AG09319 (cell line): ENCODE measurements at regions not wholly inside any gene's neighbourhood (a gene's known extent, or its start where the extent isn't known, plus 50 kb on each side); places are given as distances from the start of the nearest gene placed in this dataset.

ENCODE experiments used
- DNase-seq: peaks from one replicate; pipeline ENCODE4 v3.0.0-alpha.2; 2010; ENCODE audit warnings: low read depth; ENCODE audit errors: extremely low read depth
- TF ChIP-seq, protein P1 (sequence below): IDR thresholded peaks from 2 replicates; pipeline ENCODE4 v1.5.1; 2011; ENCODE audit warnings: low read depth, mild to moderate bottlenecking, inconsistent platforms, low read length, moderate library complexity

DNA sequence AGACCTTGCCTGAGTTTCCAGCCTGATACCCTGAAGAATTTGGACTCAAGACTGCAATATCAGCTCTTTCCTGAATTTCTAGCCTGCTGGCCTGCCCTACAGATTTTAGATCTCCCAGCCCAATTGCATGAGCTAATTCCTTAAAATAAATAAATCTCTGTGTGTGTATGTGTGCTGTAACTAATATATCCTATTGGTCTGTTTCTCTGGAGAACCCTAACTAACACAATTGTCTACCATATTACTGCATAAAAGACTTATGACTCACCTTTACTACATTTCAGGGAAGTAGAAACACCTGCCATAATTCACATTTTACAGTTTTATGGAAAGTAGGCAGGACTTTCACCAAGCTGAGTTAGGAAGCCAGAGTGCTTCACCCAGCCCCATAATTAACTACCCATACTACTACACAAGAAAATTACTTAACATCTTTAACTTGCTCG lies 90.7 kb upstream of the BEND6 start:
- no peak for DNase-seq
- TF ChIP-seq, protein P1, sequence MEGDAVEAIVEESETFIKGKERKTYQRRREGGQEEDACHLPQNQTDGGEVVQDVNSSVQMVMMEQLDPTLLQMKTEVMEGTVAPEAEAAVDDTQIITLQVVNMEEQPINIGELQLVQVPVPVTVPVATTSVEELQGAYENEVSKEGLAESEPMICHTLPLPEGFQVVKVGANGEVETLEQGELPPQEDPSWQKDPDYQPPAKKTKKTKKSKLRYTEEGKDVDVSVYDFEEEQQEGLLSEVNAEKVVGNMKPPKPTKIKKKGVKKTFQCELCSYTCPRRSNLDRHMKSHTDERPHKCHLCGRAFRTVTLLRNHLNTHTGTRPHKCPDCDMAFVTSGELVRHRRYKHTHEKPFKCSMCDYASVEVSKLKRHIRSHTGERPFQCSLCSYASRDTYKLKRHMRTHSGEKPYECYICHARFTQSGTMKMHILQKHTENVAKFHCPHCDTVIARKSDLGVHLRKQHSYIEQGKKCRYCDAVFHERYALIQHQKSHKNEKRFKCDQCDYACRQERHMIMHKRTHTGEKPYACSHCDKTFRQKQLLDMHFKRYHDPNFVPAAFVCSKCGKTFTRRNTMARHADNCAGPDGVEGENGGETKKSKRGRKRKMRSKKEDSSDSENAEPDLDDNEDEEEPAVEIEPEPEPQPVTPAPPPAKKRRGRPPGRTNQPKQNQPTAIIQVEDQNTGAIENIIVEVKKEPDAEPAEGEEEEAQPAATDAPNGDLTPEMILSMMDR, result no peak

DNA sequence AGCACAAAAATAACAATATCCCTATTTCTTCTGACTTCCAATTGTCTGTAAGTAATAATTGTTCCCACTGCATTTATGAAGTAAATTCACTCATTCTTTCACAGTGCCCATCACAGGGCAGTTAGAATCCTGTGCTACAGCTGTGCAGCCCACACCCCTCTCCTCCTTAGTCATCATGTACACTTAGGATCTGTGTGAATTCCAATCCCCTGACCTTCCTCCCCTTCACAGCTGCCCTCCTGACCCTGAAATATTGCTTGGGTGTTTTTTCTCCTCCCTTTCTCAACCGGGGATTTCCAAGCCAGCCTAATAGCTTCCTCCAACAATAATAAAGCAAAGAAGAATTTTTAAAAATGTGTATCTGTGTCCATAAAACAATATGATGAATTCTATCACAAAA lies 91.5 kb upstream of the BEND6 start:
- DNase-seq, result no peak
- TF ChIP-seq, protein P1, result no peak

DNA sequence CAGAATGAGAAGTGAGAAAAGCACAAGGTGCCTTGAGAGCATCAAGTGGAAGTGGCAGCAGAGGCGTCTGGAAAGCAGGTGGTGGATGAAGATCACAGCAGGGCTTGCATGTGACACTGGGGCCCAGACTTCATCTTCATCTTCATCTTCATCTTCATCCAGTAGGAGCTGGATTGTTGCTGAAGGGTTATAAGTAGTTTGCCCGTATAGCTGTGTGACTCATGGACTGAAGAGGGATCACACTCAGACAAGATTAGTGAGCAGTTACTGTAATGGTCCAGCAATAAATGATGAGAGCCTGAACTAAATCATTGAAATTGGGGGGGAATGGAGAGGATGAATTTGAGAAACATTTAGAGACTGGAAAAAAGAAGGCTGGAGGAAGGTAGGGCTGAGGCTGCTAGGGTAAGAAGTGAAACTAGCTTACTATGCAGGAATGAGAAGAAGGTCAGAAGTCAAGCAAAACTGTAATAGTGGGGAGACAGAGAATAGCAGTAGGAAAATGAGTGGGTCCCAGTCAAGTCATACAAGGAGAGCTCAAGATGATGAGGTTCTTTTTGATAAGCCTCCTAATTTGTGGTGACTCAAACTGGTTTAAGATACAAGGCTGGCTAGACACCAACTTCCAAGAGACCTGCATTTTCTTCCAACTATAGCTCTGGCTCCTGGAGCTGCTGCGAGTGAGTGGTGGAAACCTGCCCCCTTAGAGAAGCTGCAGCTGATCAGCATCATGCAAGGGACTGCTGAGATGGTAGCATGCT lies 92.3 kb upstream of the BEND6 start:
- DNase-seq, result no peak
- TF ChIP-seq, protein P1, result no peak

DNA sequence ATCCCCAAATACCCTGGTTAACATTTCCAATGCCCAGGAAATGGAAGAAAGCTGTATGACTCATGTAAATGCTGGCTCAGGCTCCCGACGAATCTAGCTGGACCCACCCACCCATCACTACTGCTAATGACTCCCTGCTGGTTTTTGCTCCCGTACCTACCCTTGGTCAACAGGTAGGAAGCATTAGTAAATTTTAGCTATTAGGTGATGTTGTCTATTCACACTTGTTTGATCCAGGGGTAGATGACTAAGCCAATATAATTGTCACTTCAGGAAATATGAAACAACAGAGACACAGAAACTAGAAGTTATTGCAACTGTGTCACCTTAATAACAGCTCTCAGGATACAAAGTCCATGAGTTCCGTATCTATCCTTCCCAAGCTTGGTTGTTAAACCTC lies 94.4 kb upstream of the BEND6 start:
- TF ChIP-seq, protein P1, result no peak
- DNase-seq, result no peak

DNA sequence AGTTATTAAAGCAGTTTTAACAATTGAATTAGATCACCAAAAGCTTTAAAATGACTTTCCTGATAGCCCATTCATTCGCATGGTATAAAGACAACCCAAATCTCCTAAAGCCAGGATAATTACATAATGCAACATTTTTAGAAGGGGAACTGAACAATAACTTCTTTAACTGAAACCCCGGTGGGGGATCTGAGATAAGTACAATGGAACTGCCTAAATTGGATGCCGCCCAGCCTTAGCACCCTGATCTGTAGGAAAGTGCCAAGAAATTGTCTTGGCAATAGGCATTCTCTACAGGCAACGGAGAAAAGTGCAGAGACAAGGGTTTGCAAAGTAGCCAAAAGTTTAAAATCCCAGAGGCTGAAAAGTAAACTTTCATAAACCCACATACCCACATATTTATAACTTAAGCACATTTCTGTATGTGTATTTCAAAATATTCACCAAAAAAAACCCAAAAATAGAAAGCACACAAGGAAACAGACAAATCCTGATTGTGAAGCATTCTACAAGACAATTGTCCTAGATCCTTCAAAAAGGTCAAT lies 98.8 kb upstream of the BEND6 start:
- TF ChIP-seq, protein P1, result no peak
- DNase-seq, result no peak

DNA sequence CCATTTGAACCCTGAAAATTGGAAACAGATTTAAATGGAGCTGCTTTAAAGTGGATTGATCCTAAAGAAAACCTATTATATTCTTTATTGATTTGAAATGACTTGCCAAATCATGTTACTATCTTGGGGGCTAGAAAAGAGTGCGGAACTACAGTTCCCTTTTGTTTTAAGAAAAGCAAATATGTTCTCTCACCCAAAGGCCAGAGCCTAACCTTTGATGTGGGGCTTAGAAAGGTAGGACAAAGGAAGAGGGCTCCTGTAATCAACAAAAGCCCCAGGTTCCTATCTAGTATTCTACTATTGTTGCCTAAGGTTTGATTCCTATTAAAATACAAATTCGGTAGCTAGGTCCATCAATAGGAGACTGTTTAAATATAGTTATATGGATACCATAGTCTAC lies 100.8 kb upstream of the BEND6 start:
- DNase-seq, result no peak
- TF ChIP-seq, protein P1, result no peak

DNA sequence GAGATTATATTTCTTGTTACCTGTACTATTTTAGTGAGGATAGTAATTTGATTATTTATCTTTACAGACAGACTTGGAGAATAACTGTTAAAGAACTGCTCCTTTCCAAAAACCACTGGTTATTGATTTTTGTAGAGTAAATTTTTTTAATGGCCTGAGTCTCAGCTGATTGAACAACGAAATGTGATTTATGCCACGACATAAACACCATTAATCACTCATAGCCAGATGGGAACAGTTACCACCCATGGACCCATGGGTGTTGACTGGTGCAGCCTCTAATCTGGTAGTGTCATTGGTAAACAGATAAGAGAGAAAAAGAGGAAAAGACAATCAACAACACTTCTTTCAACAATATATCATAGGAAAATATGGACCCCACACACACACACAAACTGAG lies 101.4 kb upstream of the BEND6 start:
- TF ChIP-seq, protein P1, result no peak
- no peak for DNase-seq
